ENCODE measurements at regions not wholly inside any gene's neighbourhood (a gene's known extent, or its start where the extent isn't known, plus 50 kb on each side); places are given as distances from the start of the nearest gene placed in this dataset.
"Not testable (repeated sequence)": the region's sequence is repeated elsewhere in the genome, so short reads cannot be mapped to it uniquely, and the experiment has no call there.

- Mint-ChIP-seq H3K4me1 (ENCODE audit: low read depth, unreplicated experiment) (no peaks in the 10 kb centered on the region), H3K36me3 (ENCODE audit: insufficient read depth, unreplicated experiment) (no peaks in the 10 kb centered on the region), H3K4me3 (ENCODE audit: low read depth, unreplicated experiment) (no peak overlapping the region), H3K27ac (ENCODE audit: unreplicated experiment) (no peak overlapping the region), H3K27me3 (ENCODE audit: unreplicated experiment) (peaks cover 58% of the 10 kb centered on the region), H3K9me3 (ENCODE audit: low read depth, unreplicated experiment) (no peaks in the 10 kb centered on the region)
- no peak for DNase-seq
- intact Hi-C loops (cut with micrococcal nuclease; ENCODE audit: unreplicated experiment) = no loop called here
- no peak for TF ChIP-seq CTCF (IDR thresholded peaks at IDR 0.05; ENCODE audit: unreplicated experiment)
- no TSS peak for BruUV-seq (replicated peaks)
- CTCF ChIA-PET = no interaction called here
These were observed 142.4 kb upstream of the GALNT2 start for GRCh38 chr1:229924639-229925038.

GRCh38 chr1:229928767-229929166 is 138.3 kb upstream of the GALNT2 start:
- H3K27me3 Mint-ChIP-seq (ENCODE audit: unreplicated experiment) = peaks cover 71% of the 10 kb centered on the region
- CTCF ChIA-PET = no interaction called here
- no peak overlapping the region for H3K27ac Mint-ChIP-seq (ENCODE audit: unreplicated experiment)
- intact Hi-C loops (cut with micrococcal nuclease; ENCODE audit: unreplicated experiment) = no loop called here
- H3K4me1 Mint-ChIP-seq (ENCODE audit: low read depth, unreplicated experiment) = no peaks in the 10 kb centered on the region
- no peak for TF ChIP-seq CTCF (IDR thresholded peaks at IDR 0.05; ENCODE audit: unreplicated experiment)
- no peaks in the 10 kb centered on the region for H3K9me3 Mint-ChIP-seq (ENCODE audit: low read depth, unreplicated experiment)
- no peak for DNase-seq
- BruUV-seq (replicated peaks) = no TSS peak
- no peaks in the 10 kb centered on the region for H3K36me3 Mint-ChIP-seq (ENCODE audit: insufficient read depth, unreplicated experiment)
- H3K4me3 Mint-ChIP-seq (ENCODE audit: low read depth, unreplicated experiment) = no peak overlapping the region

- CTCF ChIA-PET = not testable (repeated sequence)
These were observed 135.3 kb upstream of the GALNT2 start for GRCh38 chr1:229931751-229932150.

GRCh38 chr1:229935157-229935556 is 131.9 kb upstream of the GALNT2 start:
- H3K4me3 Mint-ChIP-seq (ENCODE audit: low read depth, unreplicated experiment); BruUV-seq (replicated peaks); H3K36me3 Mint-ChIP-seq (ENCODE audit: insufficient read depth, unreplicated experiment); H3K27ac Mint-ChIP-seq (ENCODE audit: unreplicated experiment); intact Hi-C loops (cut with micrococcal nuclease; ENCODE audit: unreplicated experiment); H3K4me1 Mint-ChIP-seq (ENCODE audit: low read depth, unreplicated experiment); CTCF ChIA-PET; H3K9me3 Mint-ChIP-seq (ENCODE audit: low read depth, unreplicated experiment): not testable (repeated sequence)
- peaks cover 48% of the 10 kb centered on the region for H3K27me3 Mint-ChIP-seq (ENCODE audit: unreplicated experiment)
- DNase-seq = peak; percentile 17

More at GRCh38 chr1:229931751-229932150, 135.3 kb upstream of the GALNT2 start:
- intact Hi-C loops (cut with micrococcal nuclease; ENCODE audit: unreplicated experiment); H3K9me3 Mint-ChIP-seq (ENCODE audit: low read depth, unreplicated experiment); H3K4me1 Mint-ChIP-seq (ENCODE audit: low read depth, unreplicated experiment); H3K36me3 Mint-ChIP-seq (ENCODE audit: insufficient read depth, unreplicated experiment); H3K4me3 Mint-ChIP-seq (ENCODE audit: low read depth, unreplicated experiment); DNase-seq; BruUV-seq (replicated peaks); H3K27ac Mint-ChIP-seq (ENCODE audit: unreplicated experiment): not testable (repeated sequence)
- H3K27me3 Mint-ChIP-seq (ENCODE audit: unreplicated experiment) = peaks cover 53% of the 10 kb centered on the region

DNA sequence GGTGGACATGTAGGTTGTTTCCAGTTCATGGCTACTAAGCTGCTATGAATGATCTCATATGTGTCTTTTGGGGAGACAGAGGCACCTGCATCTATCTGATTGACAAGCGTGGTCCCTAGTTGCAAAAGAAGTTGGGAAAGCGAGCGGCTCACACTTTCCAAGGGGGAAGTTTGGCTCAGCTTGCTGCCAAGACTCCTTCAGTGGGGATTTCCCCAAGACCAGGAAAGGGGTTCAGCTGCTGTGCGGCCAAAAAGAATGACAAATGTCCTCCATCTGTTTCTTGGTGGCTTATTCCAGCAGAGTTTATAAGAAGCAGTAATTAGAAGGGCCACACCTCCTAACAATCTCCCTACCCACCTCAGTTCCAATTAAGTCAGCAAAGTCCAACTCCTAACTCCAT is 128.5 kb upstream of the GALNT2 start:
- TF ChIP-seq CTCF (IDR thresholded peaks at IDR 0.05; ENCODE audit: unreplicated experiment) = no peak
- Mint-ChIP-seq H3K36me3 (ENCODE audit: insufficient read depth, unreplicated experiment) (no peaks in the 10 kb centered on the region), H3K9me3 (ENCODE audit: low read depth, unreplicated experiment) (no peaks in the 10 kb centered on the region), H3K4me1 (ENCODE audit: low read depth, unreplicated experiment) (no peaks in the 10 kb centered on the region), H3K27ac (ENCODE audit: unreplicated experiment) (no peak overlapping the region), H3K4me3 (ENCODE audit: low read depth, unreplicated experiment) (no peak overlapping the region), H3K27me3 (ENCODE audit: unreplicated experiment) (peaks cover 68% of the 10 kb centered on the region)
- peak; percentile 7 for DNase-seq
- intact Hi-C loops (cut with micrococcal nuclease; ENCODE audit: unreplicated experiment) = no loop called here
- CTCF ChIA-PET = no interaction called here
- BruUV-seq (replicated peaks) = no TSS peak

Data from Calu3 (cell line).